Fibroblast of pulmonary artery (primary cell): ENCODE measurements at regions not wholly inside any gene's neighbourhood (a gene's known extent, or its start where the extent isn't known, plus 50 kb on each side); places are given as distances from the start of the nearest gene placed in this dataset.

ENCODE experiments used
- DNase-seq: peaks from one replicate; pipeline ENCODE4 v3.0.0-alpha.2; 2010; ENCODE audit warnings: low read depth
- H3K4me3 ChIP-seq: replicated peaks from 2 replicates; pipeline ENCODE4 v1.5.1; 2011; ENCODE audit warnings: low read depth, mild to moderate bottlenecking, control low read depth, low read length, moderate library complexity
- CTCF ChIP-seq: IDR thresholded peaks from 2 replicates; pipeline ENCODE4 v1.5.1; 2011; ENCODE audit warnings: mild to moderate bottlenecking, control low read depth, low read length, inconsistent platforms; ENCODE audit errors: missing control alignments

- H3K4me3 ChIP-seq: no peak overlapping the region
- TF ChIP-seq CTCF: no peak
- DNase-seq: no peak
Observed at GRCh38 chr3:110093411-110093810, 756.1 kb upstream of the DPPA4 start.

GRCh38 chr3:110093812-110094401, 756.6 kb upstream of the DPPA4 start:
- TF ChIP-seq CTCF: no peak
- H3K4me3 ChIP-seq: no peak overlapping the region
- no peak for DNase-seq

GRCh38 chr3:110099711-110100110, 762.4 kb upstream of the DPPA4 start:
- H3K4me3 ChIP-seq: no peak overlapping the region
- DNase-seq: no peak
- TF ChIP-seq CTCF: no peak

- no peak overlapping the region for H3K4me3 ChIP-seq
- peak; percentile 13 for DNase-seq
- TF ChIP-seq CTCF: no peak
Observed at GRCh38 chr3:110101361-110101760, 764.0 kb upstream of the DPPA4 start.

- H3K4me3 ChIP-seq: no peak overlapping the region
- TF ChIP-seq CTCF: no peak
- peak; percentile 45 for DNase-seq
Observed at GRCh38 chr3:110106805-110107204, 769.5 kb upstream of the DPPA4 start.

GRCh38 chr3:110123946-110124345, 786.6 kb upstream of the DPPA4 start:
- no peak for TF ChIP-seq CTCF
- H3K4me3 ChIP-seq: no peak overlapping the region
- DNase-seq: no peak

GRCh38 chr3:110126065-110126464, 788.7 kb upstream of the DPPA4 start:
- DNase-seq: peak; percentile 10
- no peak for TF ChIP-seq CTCF
- H3K4me3 ChIP-seq: no peak overlapping the region
